SKM-1 treated with dmso at 0.1 percent for 144 hours (cell line): ENCODE measurements at regions not wholly inside any gene's neighbourhood (a gene's known extent, or its start where the extent isn't known, plus 50 kb on each side); places are given as distances from the start of the nearest gene placed in this dataset.

Source experiments
- DNase-seq: peaks from one replicate; lab custom pipeline; 2025; ENCODE audit not compliant: unreplicated experiment; lab: John Stamatoyannopoulos, UW

- DNase-seq, result no peak
Observed at GRCh38 chr4:174438711-174439110, 83.6 kb downstream of the HPGD start.

GRCh38 chr4:174437749-174438148 is 84.5 kb downstream of the HPGD start:
- no peak for DNase-seq

- DNase-seq, result no peak
Observed at GRCh38 chr4:174437324-174437723, 85.0 kb downstream of the HPGD start.

- DNase-seq, result no peak
Observed at GRCh38 chr4:174436377-174436776, 85.9 kb downstream of the HPGD start.

- no peak for DNase-seq
Observed at GRCh38 chr4:174435974-174436373, 86.3 kb downstream of the HPGD start.

- no peak for DNase-seq
Observed at GRCh38 chr4:174434455-174434854, 87.8 kb downstream of the HPGD start.

GRCh38 chr4:174430576-174430975 is 91.7 kb downstream of the HPGD start:
- no peak for DNase-seq

- no peak for DNase-seq
Observed at GRCh38 chr4:174429701-174430410, 92.4 kb downstream of the HPGD start.

- DNase-seq, result peak; percentile 12
Observed at GRCh38 chr4:174427571-174428140, 94.6 kb downstream of the HPGD start.

GRCh38 chr4:174425669-174426068 is 96.6 kb downstream of the HPGD start:
- DNase-seq, result no peak

GRCh38 chr4:174423257-174423944 is 98.9 kb downstream of the HPGD start:
- peak; percentile 49 for DNase-seq

- DNase-seq, result peak; percentile 49
Observed at GRCh38 chr4:174422893-174423256, 99.4 kb downstream of the HPGD start.

- DNase-seq, result no peak
Observed at GRCh38 chr4:174420316-174420715, 102.0 kb downstream of the HPGD start.

- no peak for DNase-seq
Observed at GRCh38 chr4:174418640-174419212, 103.6 kb downstream of the HPGD start.

- DNase-seq, result no peak
Observed at GRCh38 chr4:174408841-174409552, 113.3 kb downstream of the HPGD start.

- DNase-seq, result no peak
Observed at GRCh38 chr4:174406383-174406782, 115.9 kb downstream of the HPGD start.

GRCh38 chr4:174405923-174406322 is 116.4 kb downstream of the HPGD start:
- DNase-seq, result no peak

- DNase-seq, result no peak
Observed at GRCh38 chr4:174404677-174405076, 117.6 kb downstream of the HPGD start.

GRCh38 chr4:174403177-174403543 is 119.1 kb downstream of the HPGD start:
- DNase-seq, result no peak

GRCh38 chr4:174402470-174403176 is 118.9 kb downstream of the CEP44 start:
- no peak for DNase-seq
